KBM-7 (cell line): ENCODE measurements at regions not wholly inside any gene's neighbourhood (a gene's known extent, or its start where the extent isn't known, plus 50 kb on each side); places are given as distances from the start of the nearest gene placed in this dataset.

Experiments
- DNase-seq: peaks from one replicate; pipeline ENCODE4 v3.0.0-alpha.2; 2015
- in situ Hi-C: fragments of 300-500 bp; cut with MboI; formaldehyde crosslinking; loops from 2 replicates; pipeline ENCODE4 v1.14.3; 2020; ENCODE audit warnings: low sequenced_read_pairs, low pct_unique_long_range_greater_than_20kb, mixed read lengths

DNA sequence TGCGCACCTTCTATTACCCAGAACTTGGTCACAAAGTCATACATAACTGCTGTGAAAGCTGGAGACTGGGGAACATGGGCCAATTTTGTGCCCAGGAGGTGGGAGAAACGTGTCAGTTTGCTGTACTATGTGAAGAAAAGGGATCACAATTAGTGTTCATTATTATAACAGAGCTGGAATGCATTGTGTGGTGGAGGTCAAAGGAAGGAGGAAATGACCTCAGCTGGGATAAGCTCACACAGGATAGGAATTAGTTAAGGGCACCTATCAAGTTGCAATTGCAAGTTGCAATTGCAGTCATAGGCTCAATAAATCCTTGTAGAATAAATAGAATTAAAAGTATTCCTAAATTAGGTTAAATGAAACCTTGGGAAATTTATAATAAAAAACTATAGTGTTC, 103.9 kb upstream of the OBI1 start:
- DNase-seq, result no peak
- in situ Hi-C loops, result no loop called here

DNA sequence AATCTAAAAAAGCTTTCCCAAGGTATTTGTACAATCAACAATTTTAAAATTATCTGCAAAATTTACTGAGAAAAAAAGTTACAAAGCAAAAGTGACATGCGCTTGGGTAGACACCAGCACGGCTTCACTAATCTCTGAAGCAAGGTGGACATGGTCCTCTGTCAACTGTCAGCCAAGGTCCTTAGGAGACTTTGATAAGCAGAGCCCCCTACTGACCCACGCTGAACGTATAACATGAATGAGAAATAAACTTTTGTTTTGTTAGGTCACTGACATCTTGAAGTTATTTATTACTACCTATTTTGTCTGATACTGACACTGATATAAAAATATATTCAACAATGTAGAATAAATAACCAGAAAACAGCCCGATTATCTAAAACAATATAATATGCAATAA, 100.7 kb upstream of the OBI1 start:
- in situ Hi-C loops, result no loop called here
- DNase-seq, result no peak

DNA sequence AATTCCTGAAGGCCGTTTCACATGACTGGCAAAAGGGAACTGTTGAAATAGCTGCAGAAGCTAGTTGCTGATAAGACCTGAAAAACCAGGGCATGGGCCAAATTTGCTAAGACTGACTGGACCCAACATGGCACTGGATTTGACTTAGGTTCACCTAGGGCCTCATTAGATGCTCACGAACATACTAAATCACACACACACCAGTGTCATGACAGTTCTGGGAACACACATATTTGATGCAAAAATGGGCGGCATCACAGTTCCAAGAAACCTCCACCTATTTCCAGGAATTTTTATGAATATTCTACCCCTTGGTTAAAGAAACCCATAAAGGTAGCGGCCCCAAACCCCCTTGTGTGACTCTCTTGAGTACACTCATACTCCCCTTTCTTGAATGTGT, 99.6 kb upstream of the OBI1 start:
- in situ Hi-C loops, result no loop called here
- DNase-seq, result no peak

DNA sequence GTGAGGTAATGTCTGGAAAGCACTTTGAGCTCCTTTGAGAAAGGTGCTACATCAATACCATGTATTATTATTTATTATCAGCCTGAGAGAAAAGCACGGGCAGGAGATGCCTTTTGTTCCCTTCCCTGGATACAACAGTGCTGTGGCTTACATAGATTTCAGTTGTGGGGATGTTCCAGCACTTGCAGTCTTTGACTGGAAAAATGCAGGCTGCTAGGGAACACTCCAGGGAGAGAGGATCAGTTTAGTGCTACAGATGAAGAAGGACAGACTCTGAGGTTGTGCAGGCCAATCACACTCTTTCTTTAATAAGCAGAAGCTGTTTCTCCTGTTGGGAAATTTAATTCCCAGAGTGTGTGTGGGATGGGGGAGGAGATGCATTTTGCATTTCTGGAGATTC, 94.5 kb upstream of the OBI1 start:
- in situ Hi-C loops, result no loop called here
- DNase-seq, result no peak

DNA sequence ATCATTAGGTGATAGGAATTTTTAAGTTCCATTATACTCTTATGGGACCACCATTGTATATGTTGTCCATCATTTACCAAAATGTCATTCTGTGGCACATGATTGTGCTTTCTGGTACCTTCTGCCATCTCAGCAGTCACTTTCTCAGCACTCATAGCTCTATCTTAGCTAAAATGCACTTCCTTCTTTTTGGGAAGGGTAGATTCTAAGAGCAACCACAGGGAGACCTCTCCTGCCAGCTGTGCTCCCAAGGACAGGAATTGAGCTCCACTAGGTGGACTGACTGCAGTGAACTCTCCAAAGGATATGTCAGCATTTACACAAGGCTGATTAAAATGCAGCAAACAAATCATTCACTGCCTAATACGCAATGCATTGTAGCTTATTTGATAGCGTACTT, 91.8 kb upstream of the OBI1 start:
- DNase-seq, result no peak
- in situ Hi-C loops, result no loop called here

DNA sequence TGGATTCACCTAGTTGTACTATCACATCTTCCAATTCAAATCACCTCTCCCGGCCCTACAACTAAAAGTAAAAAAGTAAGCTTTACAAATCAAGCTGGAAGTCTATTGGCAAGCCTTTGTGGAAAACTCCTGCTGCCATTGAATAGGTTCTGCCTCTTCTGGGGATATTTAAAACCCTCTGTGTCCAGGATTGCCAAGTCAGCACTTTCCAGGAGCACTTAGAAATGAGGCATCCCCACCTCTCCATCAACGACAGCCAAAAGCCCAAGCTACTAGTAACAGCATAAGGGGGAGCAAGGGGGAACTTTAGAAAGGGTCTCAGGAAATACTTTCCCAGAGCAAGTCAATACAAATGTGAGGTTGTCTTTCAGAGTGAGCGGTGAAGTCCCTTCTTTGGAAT, 85.0 kb upstream of the OBI1 start:
- DNase-seq, result no peak
- in situ Hi-C loops, result no loop called here

DNA sequence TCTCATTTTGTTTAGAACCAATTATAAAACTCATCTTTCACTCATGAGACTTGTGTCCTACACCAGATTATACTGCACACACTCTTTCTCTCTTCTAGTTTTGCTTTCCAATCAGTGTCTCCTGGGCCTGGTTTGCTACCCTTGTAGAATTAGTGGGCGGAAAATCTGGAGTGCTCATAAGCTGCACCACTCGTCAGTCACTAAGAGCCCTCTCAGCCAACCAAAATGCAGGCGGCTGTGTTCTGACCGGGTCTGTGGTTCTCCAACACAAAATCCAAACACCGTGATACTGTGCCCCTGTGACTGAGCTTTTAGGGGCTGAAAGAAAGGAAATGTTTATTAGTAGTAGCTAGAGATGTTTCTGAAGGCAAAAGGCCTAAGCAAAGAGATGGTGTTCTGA, 83.7 kb upstream of the OBI1 start:
- in situ Hi-C loops, result no loop called here
- no peak for DNase-seq

DNA sequence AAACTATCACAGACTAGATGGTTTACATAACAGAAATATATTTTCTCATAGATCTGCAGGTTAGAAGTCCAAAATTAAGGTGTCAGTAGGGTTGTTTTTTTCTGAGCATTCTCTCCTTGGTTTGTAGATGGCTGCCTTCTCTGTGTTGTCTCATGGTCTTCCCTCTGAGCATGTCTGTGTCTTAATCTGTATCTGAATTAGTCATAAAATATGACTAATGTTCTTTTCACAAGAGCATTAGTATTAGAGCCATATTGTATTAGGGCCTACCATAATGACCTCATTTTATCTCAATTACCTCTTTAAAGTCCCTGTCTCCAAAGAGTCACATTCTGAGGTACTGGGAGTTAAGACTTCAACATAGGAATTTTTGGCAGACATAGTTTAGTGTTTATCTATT, 77.2 kb upstream of the OBI1 start:
- no peak for DNase-seq
- in situ Hi-C loops, result no loop called here

DNA sequence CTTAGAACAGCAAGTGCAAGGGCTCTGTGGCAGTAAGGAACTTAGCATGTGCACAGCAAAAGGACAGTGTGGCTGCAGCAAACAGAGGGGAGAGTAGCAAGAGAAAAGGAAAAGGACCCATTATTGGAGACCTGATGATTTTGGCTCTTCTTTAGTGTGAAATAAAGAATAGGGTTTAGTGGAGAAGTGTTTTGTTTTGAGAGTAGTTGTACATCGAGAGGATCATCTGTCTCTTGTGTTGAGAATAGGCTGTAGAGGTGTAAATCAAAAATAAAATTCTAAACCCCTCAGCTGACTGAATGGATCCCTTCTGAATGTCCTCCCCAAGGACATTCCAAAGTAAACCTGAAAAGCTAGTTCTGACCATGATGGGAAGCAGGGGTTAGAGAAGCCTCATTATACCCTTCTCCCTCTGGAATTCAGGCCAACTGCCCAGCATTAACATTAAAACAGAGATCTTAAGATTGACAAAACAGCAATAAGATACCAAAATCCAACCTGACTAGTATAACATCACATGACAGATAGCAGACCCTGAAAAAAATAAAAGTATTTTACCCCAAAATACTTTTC, 73.6 kb upstream of the OBI1 start:
- no peak for DNase-seq

DNA sequence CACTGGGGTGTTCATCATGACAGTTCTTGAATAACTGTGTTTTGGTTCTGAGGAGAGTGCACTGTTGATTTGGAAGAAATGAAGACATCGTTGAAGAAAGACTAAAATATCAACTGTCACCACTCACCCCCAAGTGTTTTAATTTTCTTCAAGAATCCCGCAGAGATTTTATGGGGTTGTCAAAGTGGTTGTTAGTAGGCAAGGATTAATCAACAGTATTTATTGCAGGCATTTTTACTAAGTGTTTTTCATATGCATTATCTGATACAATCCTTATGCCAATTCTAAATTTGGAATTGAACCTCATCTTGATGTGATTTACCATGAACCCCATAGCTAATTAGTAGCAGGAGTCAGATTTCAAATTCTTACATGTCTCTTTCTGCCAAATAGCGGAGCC, 63.7 kb upstream of the OBI1 start:
- no peak for DNase-seq
- in situ Hi-C loops, result no loop called here

More for the DNA sequence above, 73.6 kb upstream of the OBI1 start:
- in situ Hi-C loops, result no loop called here

DNA sequence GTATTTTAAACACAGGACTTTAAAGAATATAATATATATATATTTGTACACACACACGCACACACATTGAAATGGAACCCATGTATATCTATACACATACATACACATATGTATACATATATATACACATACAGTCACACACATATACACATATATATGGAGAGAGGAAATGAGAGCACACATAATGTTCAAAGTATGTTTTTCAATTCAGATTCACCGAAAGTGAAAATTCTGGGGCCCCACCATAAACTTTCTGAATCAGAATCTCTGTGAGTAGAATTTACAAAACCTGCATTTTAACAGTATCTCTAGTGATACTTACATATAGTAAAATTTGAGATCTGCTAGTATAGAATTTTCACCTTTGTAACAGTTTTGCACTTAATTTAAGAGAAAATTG, 60.4 kb upstream of the OBI1 start:
- in situ Hi-C loops, result no loop called here
- no peak for DNase-seq

DNA sequence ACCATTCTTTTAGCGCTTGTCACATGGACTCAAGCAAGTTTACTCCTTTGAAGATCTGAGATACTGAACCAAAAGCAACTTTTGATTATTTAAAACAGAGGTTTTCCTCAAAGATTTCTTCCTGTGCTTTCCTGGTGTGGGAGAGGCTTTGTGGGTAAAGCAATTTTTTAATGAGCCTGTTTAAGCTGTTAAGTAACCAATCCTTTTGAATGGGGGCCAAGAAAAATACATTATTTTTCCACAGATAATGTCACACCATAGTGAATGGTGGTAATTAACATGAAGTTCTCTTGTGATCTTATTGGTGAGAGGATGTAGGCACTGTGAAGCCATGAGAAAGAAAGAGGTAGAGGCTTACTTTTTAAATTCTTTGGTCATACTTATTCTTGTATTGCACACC, 55.8 kb upstream of the OBI1 start:
- no peak for DNase-seq
- in situ Hi-C loops, result no loop called here

DNA sequence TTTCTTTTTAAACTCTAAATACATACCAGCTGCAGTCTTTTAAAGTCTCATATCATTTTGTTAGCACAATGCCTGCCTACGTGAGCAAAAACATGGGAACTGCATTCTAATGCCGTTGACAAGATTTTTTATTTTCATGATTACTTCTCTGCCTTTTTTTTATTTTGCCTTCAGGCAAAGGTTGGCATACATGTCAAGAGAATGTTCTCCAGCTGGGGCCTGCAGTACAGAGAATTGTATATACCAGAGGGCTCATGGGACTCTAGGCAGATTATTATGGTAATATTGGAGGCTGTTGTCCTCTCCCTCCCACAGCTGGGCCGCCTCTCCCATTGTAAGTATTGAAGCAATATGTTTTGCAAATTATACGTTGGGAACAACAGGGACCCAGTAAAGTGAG, 53.9 kb upstream of the OBI1 start:
- in situ Hi-C loops, result no loop called here

DNA sequence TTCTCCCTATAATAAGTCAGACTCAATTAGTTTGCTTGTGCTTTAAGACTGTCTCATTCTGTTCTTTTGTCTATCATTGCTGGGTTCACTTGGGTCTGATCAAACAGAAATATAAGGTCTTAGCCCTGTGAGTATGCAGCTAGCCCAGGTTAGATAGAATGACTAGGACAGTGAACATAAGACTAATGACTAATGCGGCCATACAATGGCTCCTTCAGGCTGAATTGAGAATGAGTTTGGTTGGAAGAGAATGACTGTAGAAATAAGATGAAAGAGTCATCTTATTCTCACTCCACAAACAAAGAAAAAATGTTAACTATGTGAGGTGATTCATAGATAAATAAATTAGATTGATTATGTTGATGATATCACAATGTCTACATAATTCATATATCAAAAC, 50.1 kb upstream of the OBI1 start:
- in situ Hi-C loops, result no loop called here

More for the DNA sequence above, 53.9 kb upstream of the OBI1 start:
- DNase-seq, result no peak

More for the DNA sequence above, 50.1 kb upstream of the OBI1 start:
- no peak for DNase-seq
